ENCODE measurements at regions not wholly inside any gene's neighbourhood (a gene's known extent, or its start where the extent isn't known, plus 50 kb on each side); places are given as distances from the start of the nearest gene placed in this dataset.

GRCh38 chr14:49287004-49287403, 299.2 kb downstream of the RPS29 start:
- no peak for TF ChIP-seq CTCF (optimal IDR thresholded peaks at IDR 0.05 in 1 of 3, IDR thresholded peaks at IDR 0.05 in 1 of 3, conservative IDR thresholded peaks at IDR 0.05 in 1 of 3; ENCODE audit: extremely low read depth in 1 of 3, insufficient read depth in 2 of 3, low read length in 3 of 3)
- TF ChIP-seq EZH2 (IDR thresholded peaks at IDR 0.05; ENCODE audit: low read length): no peak
